ENCODE measurements at regions not wholly inside any gene's neighbourhood (a gene's known extent, or its start where the extent isn't known, plus 50 kb on each side); places are given as distances from the start of the nearest gene placed in this dataset.

- H3K27me3 ChIP-seq (replicated peaks in 1 of 7), result peaks cover 0 to 77% (median 0%) of the 10 kb centered on the region in 7 donors
- WGBS, 5 donors, result 74 to 81% (median 81%) methylated on average over 1 of the region's 1 CpG
- TF ChIP-seq POLR2AphosphoS5 (IDR thresholded peaks at IDR 0.05) (no peak), POLR2A (IDR thresholded peaks at IDR 0.05) (no peak), CTCF (IDR thresholded peaks at IDR 0.05 in 8 of 11, conservative IDR thresholded peaks at IDR 0.05 in 3 of 11) (no peak)
- no peaks in the 10 kb centered on the region for H3K9me3 ChIP-seq
- DNase-seq, result no peak
- intact Hi-C loops (cut with DNase I; ENCODE audit: low total_unique reads), result loop anchor here (5.0 to 10.0 kb wide), 4 partner anchors 123 to 575 kb away; no protein-coding TSS in a partner anchor
- no peak overlapping the region for H3K27ac ChIP-seq
- no peaks in the 10 kb centered on the region for H3K4me1 ChIP-seq
- H3K4me3 ChIP-seq, result no peak overlapping the region
- H3K36me3 ChIP-seq, result no peaks in the 10 kb centered on the region
Observed at GRCh38 chr3:10759495-10759894, 56.5 kb upstream of the SLC6A11 start.

DNA sequence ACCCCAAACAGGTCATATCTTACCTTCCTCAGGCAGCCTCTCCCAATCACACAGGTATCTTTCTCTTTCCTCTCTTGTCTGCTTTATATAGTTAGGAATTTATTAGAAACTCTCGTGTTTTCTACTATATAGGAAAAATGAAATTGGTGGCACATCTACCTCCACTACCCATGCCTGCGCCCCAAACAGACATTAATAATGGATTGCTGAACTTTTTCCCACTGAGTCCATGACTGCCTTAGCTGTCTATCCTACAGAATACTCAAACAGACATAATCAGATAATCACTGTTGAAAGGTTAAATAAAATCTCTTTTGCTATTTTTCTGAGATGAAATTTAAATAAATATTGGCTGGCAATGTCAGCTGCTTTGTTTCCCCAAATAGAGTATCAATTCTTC lies 55.8 kb upstream of the SLC6A11 start:
- intact Hi-C loops (cut with DNase I; ENCODE audit: low total_unique reads), result no loop called here
- TF ChIP-seq POLR2AphosphoS5 (IDR thresholded peaks at IDR 0.05), result no peak
- TF ChIP-seq CTCF (IDR thresholded peaks at IDR 0.05 in 8 of 11, conservative IDR thresholded peaks at IDR 0.05 in 3 of 11), result no peak
- TF ChIP-seq POLR2A (IDR thresholded peaks at IDR 0.05), result no peak
- Histone ChIP-seq H3K36me3 (no peaks in the 10 kb centered on the region), H3K4me1 (no peaks in the 10 kb centered on the region), H3K27ac (no peak overlapping the region), H3K27me3 (replicated peaks in 1 of 7) (peaks cover 0 to 79% (median 0%) of the 10 kb centered on the region in 7 donors), H3K4me3 (no peak overlapping the region), H3K9me3 (no peaks in the 10 kb centered on the region)
- no peak for DNase-seq
- 80 to 87% (median 81%) methylated on average over 2 of the region's 2 CpGs for WGBS, 5 donors

DNA sequence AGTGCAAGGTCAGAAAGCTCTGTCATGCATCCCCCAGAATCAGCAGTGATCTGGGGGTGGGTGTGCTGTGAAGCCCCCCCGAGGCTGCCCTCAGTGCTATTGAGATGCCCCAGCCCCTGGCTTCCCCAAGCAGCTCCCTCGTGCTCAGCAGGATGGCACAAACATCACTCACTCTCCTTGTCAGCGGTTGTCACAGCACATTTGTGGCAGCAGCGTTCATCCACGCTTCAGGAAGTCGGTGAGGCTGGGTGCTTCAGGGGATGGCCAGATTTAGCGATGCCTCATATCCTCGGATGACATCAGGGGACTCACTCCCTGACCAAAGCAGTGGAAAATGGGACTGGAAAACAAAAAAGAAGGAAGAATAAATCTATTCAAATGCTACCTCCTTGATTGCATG lies 54.4 kb upstream of the SLC6A11 start:
- H3K9me3 ChIP-seq, result no peaks in the 10 kb centered on the region
- WGBS, 5 donors, result 17 to 35% (median 31%) methylated on average over 8 of the region's 8 CpGs
- DNase-seq, result no peak
- H3K27me3 ChIP-seq (replicated peaks in 1 of 7), result peaks cover 0 to 77% (median 0%) of the 10 kb centered on the region in 7 donors
- intact Hi-C loops (cut with DNase I; ENCODE audit: low total_unique reads), result no loop called here
- TF ChIP-seq CTCF (IDR thresholded peaks at IDR 0.05 in 8 of 11, conservative IDR thresholded peaks at IDR 0.05 in 3 of 11) (no peak), POLR2A (IDR thresholded peaks at IDR 0.05) (no peak), POLR2AphosphoS5 (IDR thresholded peaks at IDR 0.05) (no peak)
- H3K36me3 ChIP-seq, result no peaks in the 10 kb centered on the region
- H3K27ac ChIP-seq, result no peak overlapping the region
- H3K4me1 ChIP-seq, result no peaks in the 10 kb centered on the region
- H3K4me3 ChIP-seq, result no peak overlapping the region

DNA sequence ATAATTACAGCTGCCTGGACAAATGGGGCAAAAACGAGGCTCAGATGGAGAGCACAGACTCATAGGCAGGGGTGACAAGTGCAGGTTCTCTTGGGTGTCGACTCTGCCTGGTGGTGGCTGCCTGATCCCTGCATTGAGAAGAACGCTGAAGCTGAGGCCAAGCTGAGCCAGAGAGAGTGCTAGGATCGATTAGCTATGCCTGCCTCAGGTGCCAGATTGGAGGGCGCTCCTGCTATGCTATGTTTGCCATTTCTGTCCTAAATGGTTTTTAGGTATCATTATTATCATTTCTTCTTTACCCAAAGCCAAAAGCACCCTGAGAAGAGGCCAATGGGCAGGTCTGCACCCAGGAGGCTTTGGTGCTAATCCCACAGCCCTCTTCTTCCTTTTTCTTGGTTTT lies 53.9 kb upstream of the SLC6A11 start:
- no peaks in the 10 kb centered on the region for H3K9me3 ChIP-seq
- intact Hi-C loops (cut with DNase I; ENCODE audit: low total_unique reads), result no loop called here
- no peak for DNase-seq
- no peak for TF ChIP-seq CTCF (IDR thresholded peaks at IDR 0.05 in 8 of 11, conservative IDR thresholded peaks at IDR 0.05 in 3 of 11)
- TF ChIP-seq POLR2A (IDR thresholded peaks at IDR 0.05), result no peak
- no peak for TF ChIP-seq POLR2AphosphoS5 (IDR thresholded peaks at IDR 0.05)
- H3K27ac ChIP-seq, result no peak overlapping the region
- H3K4me3 ChIP-seq, result no peak overlapping the region
- WGBS, 5 donors, result 56 to 72% (median 62%) methylated on average over 5 of the region's 5 CpGs
- no peaks in the 10 kb centered on the region for H3K4me1 ChIP-seq
- peaks cover 0 to 74% (median 0%) of the 10 kb centered on the region in 7 donors for H3K27me3 ChIP-seq (replicated peaks in 1 of 7)
- no peaks in the 10 kb centered on the region for H3K36me3 ChIP-seq
